Fibroblast of skin of left biceps (primary cell): ENCODE measurements at regions not wholly inside any gene's neighbourhood (a gene's known extent, or its start where the extent isn't known, plus 50 kb on each side); places are given as distances from the start of the nearest gene placed in this dataset.
A peak's percentile ranks its signal among the peaks of the same experiment; 100 is the strongest.

Experiments
- DNase-seq, 2 experiments: peaks; one replicate each; pipeline ENCODE4 v3.0.0-alpha.2; 2013; ENCODE audit warnings: low read depth in 2 of 2

- DNase-seq, result no peak
These were observed 531.4 kb upstream of the RIOK2 start for GRCh38 chr5:97714424-97714823.

GRCh38 chr5:97726106-97726505 is 543.1 kb upstream of the RIOK2 start:
- no peak for DNase-seq

GRCh38 chr5:97728920-97729319 is 545.9 kb upstream of the RIOK2 start:
- no peak for DNase-seq

- no peak for DNase-seq
These were observed 546.9 kb upstream of the RIOK2 start for GRCh38 chr5:97729938-97730337.

- peak; percentile 71 to 72 for DNase-seq
These were observed 552.2 kb upstream of the RIOK2 start for GRCh38 chr5:97735209-97735608.

- DNase-seq, result no peak
These were observed 554.6 kb upstream of the RIOK2 start for GRCh38 chr5:97737608-97738007.

GRCh38 chr5:97745817-97746216 is 562.8 kb upstream of the RIOK2 start:
- DNase-seq, result no peak

GRCh38 chr5:97750576-97750975 is 567.5 kb upstream of the RIOK2 start:
- DNase-seq, result no peak

- no peak for DNase-seq
These were observed 568.5 kb upstream of the RIOK2 start for GRCh38 chr5:97751540-97751939.

- DNase-seq, result no peak
These were observed 569.8 kb upstream of the RIOK2 start for GRCh38 chr5:97752871-97753270.

GRCh38 chr5:97762483-97762882 is 579.4 kb upstream of the RIOK2 start:
- no peak for DNase-seq

- peak; percentile 54 to 57 for DNase-seq
These were observed 581.7 kb upstream of the RIOK2 start for GRCh38 chr5:97764700-97765099.

- no peak for DNase-seq
These were observed 595.4 kb upstream of the RIOK2 start for GRCh38 chr5:97778451-97778850.

- DNase-seq, result no peak
These were observed 605.3 kb upstream of the RIOK2 start for GRCh38 chr5:97788369-97788768.

- DNase-seq, result no peak
These were observed 615.0 kb upstream of the RIOK2 start for GRCh38 chr5:97797994-97798451.

GRCh38 chr5:97801461-97801860 is 618.4 kb upstream of the RIOK2 start:
- no peak for DNase-seq

- DNase-seq, result no peak
These were observed 637.1 kb upstream of the RIOK2 start for GRCh38 chr5:97820138-97820537.

- no peak for DNase-seq
These were observed 649.7 kb upstream of the RIOK2 start for GRCh38 chr5:97832645-97833296.

- DNase-seq, result no peak
These were observed 651.5 kb upstream of the RIOK2 start for GRCh38 chr5:97834561-97834960.

- DNase-seq, result no peak
These were observed 652.1 kb upstream of the RIOK2 start for GRCh38 chr5:97835112-97835511.

GRCh38 chr5:97836816-97837215 is 653.8 kb upstream of the RIOK2 start:
- no peak for DNase-seq

- peak; percentile 96 to 97 for DNase-seq
These were observed 655.2 kb upstream of the RIOK2 start for GRCh38 chr5:97838214-97838613.

- peak in 1 of 2 experiments; percentile 31 for DNase-seq
These were observed 656.5 kb upstream of the RIOK2 start for GRCh38 chr5:97839341-97840086.
